NCI-H2196 treated with DMSO at 0.1 percent for 48 hours (cell line): ENCODE measurements at regions not wholly inside any gene's neighbourhood (a gene's known extent, or its start where the extent isn't known, plus 50 kb on each side); places are given as distances from the start of the nearest gene placed in this dataset.

Experiments used
- DNase-seq: peaks from one replicate; lab custom pipeline; 2025; ENCODE audit not compliant: unreplicated experiment; lab: John Stamatoyannopoulos, UW

GRCh38 chr3:31482493-31483200 is 50.1 kb upstream of the STT3B start:
- no peak for DNase-seq
